ENCODE measurements at regions not wholly inside any gene's neighbourhood (a gene's known extent, or its start where the extent isn't known, plus 50 kb on each side); places are given as distances from the start of the nearest gene placed in this dataset.

DNA sequence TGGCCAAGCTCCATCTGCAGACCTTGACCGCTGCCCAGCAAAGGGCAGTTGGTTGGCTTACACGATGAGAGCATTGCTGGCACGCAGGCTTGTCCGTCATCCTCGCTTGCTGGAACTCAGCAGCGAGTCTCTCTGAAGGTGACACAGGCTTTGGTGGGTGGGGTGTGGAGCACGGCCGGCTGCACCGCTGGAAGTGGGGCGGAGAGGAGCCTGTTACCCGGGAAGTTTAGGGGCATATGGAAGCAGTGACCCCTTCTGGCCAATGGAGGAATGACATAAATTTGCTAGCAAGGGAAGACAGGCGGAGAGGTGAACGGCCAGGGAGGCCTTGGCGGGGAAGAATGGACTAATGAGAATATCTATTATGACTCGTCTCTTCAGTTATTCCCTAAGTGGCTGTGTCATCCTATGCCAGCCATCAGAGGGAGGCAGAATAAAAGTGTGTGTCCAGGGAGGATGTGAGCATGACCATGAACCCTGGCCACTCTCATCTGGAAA, 65.9 kb upstream of the SDK2 start:
- Histone ChIP-seq H3K79me1 (ENCODE audit: low read depth, low read length) (no peaks in the 10 kb centered on the region), H3K56ac (replicated peaks; ENCODE audit: insufficient read length, low read depth, low read length) (no peak overlapping the region), H2BK20ac (ENCODE audit: low read length) (peak overlapping the region; percentile 43; the same call in 1 of the 2 replicates), H3K18ac (ENCODE audit: extremely low read depth, low read length) (peak overlapping the region; percentile 84; the same call in 1 of the 2 replicates), H3K4me3 (ENCODE audit: extremely low read depth in 1 of 4, insufficient read depth in 2 of 4, low read depth in 3 of 4, low read length in 4 of 4) (no peak overlapping the region; a peak in 1 of 8 replicates), H4K91ac (replicated peaks; ENCODE audit: insufficient read length, low read length) (no peak overlapping the region), H3K4ac (replicated peaks; ENCODE audit: insufficient read length, low read depth, low read length) (no peak overlapping the region), H3K27ac (ENCODE audit: low read depth, low read length) (no peak overlapping the region), H3K79me2 (ENCODE audit: control insufficient read depth in 1 of 2, insufficient read depth in 2 of 2, low read length in 2 of 2) (no peaks in the 10 kb centered on the region), H3K14ac (ENCODE audit: insufficient read length) (no peak overlapping the region), H3K9me3 (ENCODE audit: insufficient read depth in 2 of 2, low read depth in 1 of 2, low read length in 1 of 2) (no peaks in the 10 kb centered on the region), H2BK15ac (ENCODE audit: low read length) (peak overlapping the region; percentile 48; the same call in 1 of the 2 replicates), H2AFZ (ENCODE audit: low read length) (0 out of 2 replicates have a peak overlapping the region, but pooled peaks have one; percentile 61), H2BK5ac (ENCODE audit: low read depth, low read length) (no peak overlapping the region), H3K9ac (replicated peaks in 1 of 4; ENCODE audit: extremely low read depth in 1 of 4, low read depth in 3 of 4, low read length in 3 of 4) (no peak overlapping the region), H4K5ac (ENCODE audit: insufficient read length, low read depth, low read length) (no peak overlapping the region), H2AK5ac (ENCODE audit: low read depth, low read length) (no peak overlapping the region), H3K36me3 (ENCODE audit: control insufficient read depth in 2 of 4, insufficient read depth in 4 of 4, low read length in 3 of 4) (no peaks in the 10 kb centered on the region), H3K23ac (ENCODE audit: insufficient read length) (no peak overlapping the region), H3K23me2 (ENCODE audit: low read depth, low read length) (peaks cover 3% of the 10 kb centered on the region; the same call in 1 of the 2 replicates), H4K20me1 (replicated peaks in 1 of 2; ENCODE audit: control insufficient read depth in 1 of 2, insufficient read depth in 2 of 2, low read length in 2 of 2) (no peaks in the 10 kb centered on the region), H2BK120ac (replicated peaks; ENCODE audit: low read depth, low read length) (no peak overlapping the region), H3K4me1 (replicated peaks in 1 of 4; ENCODE audit: control insufficient read depth in 3 of 4, insufficient read depth in 4 of 4, low read length in 3 of 4) (peaks cover 0 to 4% (median 3%) of the 10 kb centered on the region in 4 experiments; a peak in 5 of 7 replicates), H2BK12ac (ENCODE audit: low read depth, low read length) (no peak overlapping the region; the same call in 1 of the 2 replicates), H3K27me3 (replicated peaks in 1 of 4; ENCODE audit: control insufficient read depth in 3 of 4, extremely low read depth in 1 of 4, insufficient read depth in 3 of 4, low read length in 3 of 4) (peaks cover 0 to 4% (median under 1%) of the 10 kb centered on the region in 4 experiments; a peak in 3 of 7 replicates), H4K8ac (ENCODE audit: extremely low read depth, insufficient read depth, low read length) (no peak overlapping the region), H3K4me2 (ENCODE audit: insufficient read depth in 1 of 2, low read depth in 2 of 2, low read length in 2 of 2) (peak overlapping the region; percentile 37 to 64)
- FAIRE-seq: peak; percentile 84
- ChIA-PET POLR2A (ENCODE audit: partially characterized antibody) (interaction anchor here (0.8 to 1.6 kb wide), 2 partner anchors 49 to 51 kb away, joined by 3 to 4 read pairs; no protein-coding TSS in a partner anchor), CTCF (ENCODE audit: partially characterized antibody) (interaction anchor here (0.6 to 10.6 kb wide), 73 partner anchors 8 to 531 kb away, joined by 3 to 175 read pairs (median 4); partner anchors contain the start of gene SDK2)
- DNase-seq (ENCODE audit: low read depth in 1 of 2, low spot score in 2 of 2): peak; percentile 39 to 93
- 28% methylated on average over 15 of the region's 15 CpGs; no CpG with 5 or more reads in 1 of the 2 experiments for WGBS, 2 experiments (ENCODE audit: extremely low coverage in 1 of 2, insufficient coverage in 1 of 2, insufficient read length in 1 of 2, insufficient replicate concordance in 2 of 2, low coverage in 1 of 2, low lambda C conversion rate in 2 of 2, missing lambda C conversion rate in 1 of 2)
- TF ChIP-seq BRCA1 (IDR thresholded peaks at IDR 0.05; ENCODE audit: low read depth, low read length): no peak
- TF ChIP-seq CTCF (IDR thresholded peaks at IDR 0.05; ENCODE audit: control extremely low read depth in 1 of 3, insufficient read depth in 1 of 3, low read depth in 1 of 3, low read length in 3 of 3): peak; percentile 76 to 89 (median 85)
- peak in 1 of 2 experiments; percentile 55; a peak in 1 of 4 replicates for TF ChIP-seq SIN3A (conservative IDR thresholded peaks at IDR 0.05 in 1 of 2, IDR thresholded peaks at IDR 0.05 in 1 of 2; ENCODE audit: low read depth in 1 of 2, low read length in 2 of 2)
- TF ChIP-seq RAD21 (IDR thresholded peaks at IDR 0.05 in 1 of 2, conservative IDR thresholded peaks at IDR 0.05 in 1 of 2; ENCODE audit: low read depth in 2 of 2, low read length in 2 of 2): peak; percentile 93 to 95
